ENCODE measurements at regions not wholly inside any gene's neighbourhood (a gene's known extent, or its start where the extent isn't known, plus 50 kb on each side); places are given as distances from the start of the nearest gene placed in this dataset.

DNA sequence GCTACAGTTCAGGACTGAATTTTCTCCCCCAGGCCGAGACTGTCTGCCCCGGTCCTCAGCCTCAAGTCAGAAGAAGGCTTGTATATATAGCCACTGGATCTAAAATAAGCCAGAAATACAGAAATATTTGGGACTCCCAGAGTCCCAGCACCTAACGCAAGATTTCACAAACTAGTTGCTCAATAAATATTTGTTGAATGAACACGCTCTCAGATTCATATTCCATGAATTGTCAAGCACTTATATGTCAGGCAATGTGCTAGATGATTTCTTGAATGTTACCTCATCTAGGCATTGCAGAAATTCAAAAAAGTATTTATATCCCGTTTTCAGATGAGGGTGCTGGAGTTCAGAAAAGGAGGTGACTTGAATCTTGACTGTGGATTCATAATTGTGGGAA lies 163.7 kb upstream of the KLHL29 start:
- TF ChIP-seq EZH2phosphoT487 (IDR thresholded peaks at IDR 0.05; ENCODE audit: low read depth), result no peak
- TF ChIP-seq, protein P1, sequence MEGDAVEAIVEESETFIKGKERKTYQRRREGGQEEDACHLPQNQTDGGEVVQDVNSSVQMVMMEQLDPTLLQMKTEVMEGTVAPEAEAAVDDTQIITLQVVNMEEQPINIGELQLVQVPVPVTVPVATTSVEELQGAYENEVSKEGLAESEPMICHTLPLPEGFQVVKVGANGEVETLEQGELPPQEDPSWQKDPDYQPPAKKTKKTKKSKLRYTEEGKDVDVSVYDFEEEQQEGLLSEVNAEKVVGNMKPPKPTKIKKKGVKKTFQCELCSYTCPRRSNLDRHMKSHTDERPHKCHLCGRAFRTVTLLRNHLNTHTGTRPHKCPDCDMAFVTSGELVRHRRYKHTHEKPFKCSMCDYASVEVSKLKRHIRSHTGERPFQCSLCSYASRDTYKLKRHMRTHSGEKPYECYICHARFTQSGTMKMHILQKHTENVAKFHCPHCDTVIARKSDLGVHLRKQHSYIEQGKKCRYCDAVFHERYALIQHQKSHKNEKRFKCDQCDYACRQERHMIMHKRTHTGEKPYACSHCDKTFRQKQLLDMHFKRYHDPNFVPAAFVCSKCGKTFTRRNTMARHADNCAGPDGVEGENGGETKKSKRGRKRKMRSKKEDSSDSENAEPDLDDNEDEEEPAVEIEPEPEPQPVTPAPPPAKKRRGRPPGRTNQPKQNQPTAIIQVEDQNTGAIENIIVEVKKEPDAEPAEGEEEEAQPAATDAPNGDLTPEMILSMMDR (IDR thresholded peaks at IDR 0.05; ENCODE audit: low read depth, low read length), result no peak
- no peak overlapping the region for H3K9ac ChIP-seq (ENCODE audit: low read length)
- no peaks in the 10 kb centered on the region for H3K79me2 ChIP-seq (ENCODE audit: low read length)
- no peaks in the 10 kb centered on the region for H3K9me3 ChIP-seq (ENCODE audit: insufficient read depth, low read length)
- H3K27ac ChIP-seq (ENCODE audit: low read length), result no peak overlapping the region
- no peaks in the 10 kb centered on the region for H3K27me3 ChIP-seq (ENCODE audit: low read depth, low read length)
- no peak overlapping the region for H3K4me2 ChIP-seq (ENCODE audit: low read length)
- H3K4me3 ChIP-seq (ENCODE audit: low read length), result no peak overlapping the region
- H2AFZ ChIP-seq (ENCODE audit: low read depth, low read length), result no peak overlapping the region
- no peaks in the 10 kb centered on the region for H4K20me1 ChIP-seq (ENCODE audit: insufficient read depth, low read length)
- H3K36me3 ChIP-seq (replicated peaks; ENCODE audit: low read depth, low read length), result no peaks in the 10 kb centered on the region
- H3K4me1 ChIP-seq (ENCODE audit: low read length), result no peaks in the 10 kb centered on the region

GRCh38 chr2:23221901-23222300 lies 163.1 kb upstream of the KLHL29 start:
- Histone ChIP-seq H4K20me1 (ENCODE audit: insufficient read depth, low read length) (no peaks in the 10 kb centered on the region), H3K27me3 (ENCODE audit: low read depth, low read length) (no peaks in the 10 kb centered on the region), H3K9me3 (ENCODE audit: insufficient read depth, low read length) (no peaks in the 10 kb centered on the region), H2AFZ (ENCODE audit: low read depth, low read length) (no peak overlapping the region), H3K79me2 (ENCODE audit: low read length) (no peaks in the 10 kb centered on the region), H3K4me1 (ENCODE audit: low read length) (no peaks in the 10 kb centered on the region), H3K36me3 (replicated peaks; ENCODE audit: low read depth, low read length) (no peaks in the 10 kb centered on the region), H3K9ac (ENCODE audit: low read length) (no peak overlapping the region), H3K4me2 (ENCODE audit: low read length) (no peak overlapping the region), H3K27ac (ENCODE audit: low read length) (no peak overlapping the region), H3K4me3 (ENCODE audit: low read length) (no peak overlapping the region)
- no peak for TF ChIP-seq EZH2phosphoT487 (IDR thresholded peaks at IDR 0.05; ENCODE audit: low read depth)

DNA sequence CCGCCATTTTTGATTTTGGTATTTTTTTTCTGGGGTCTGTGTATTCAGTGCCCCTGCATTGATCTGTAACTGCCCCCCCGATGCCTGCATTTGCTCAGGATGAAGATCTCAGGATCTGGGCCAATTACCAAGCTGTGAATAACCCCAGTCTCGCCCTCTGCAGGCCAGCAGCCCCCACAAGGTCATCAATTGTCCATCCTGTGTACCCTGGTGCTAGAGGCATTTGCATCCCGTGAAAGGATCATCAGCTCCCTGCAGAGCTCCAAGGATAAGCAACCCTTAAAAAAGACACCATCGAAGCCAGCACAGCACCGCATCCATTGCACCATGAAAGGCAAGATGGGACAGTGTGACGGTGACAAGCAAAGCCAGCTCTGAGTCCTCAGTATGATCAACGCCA lies 154.1 kb upstream of the KLHL29 start:
- no peaks in the 10 kb centered on the region for H3K79me2 ChIP-seq (ENCODE audit: low read length)
- H3K27me3 ChIP-seq (ENCODE audit: low read depth, low read length), result no peaks in the 10 kb centered on the region
- no peak overlapping the region for H3K4me3 ChIP-seq (ENCODE audit: low read length)
- H3K36me3 ChIP-seq (replicated peaks; ENCODE audit: low read depth, low read length), result no peaks in the 10 kb centered on the region
- H3K9ac ChIP-seq (ENCODE audit: low read length), result no peak overlapping the region
- H2AFZ ChIP-seq (ENCODE audit: low read depth, low read length), result no peak overlapping the region
- no peaks in the 10 kb centered on the region for H3K4me1 ChIP-seq (ENCODE audit: low read length)
- H3K27ac ChIP-seq (ENCODE audit: low read length), result no peak overlapping the region
- no peaks in the 10 kb centered on the region for H3K9me3 ChIP-seq (ENCODE audit: insufficient read depth, low read length)
- no peak overlapping the region for H3K4me2 ChIP-seq (ENCODE audit: low read length)
- no peak for TF ChIP-seq EZH2phosphoT487 (IDR thresholded peaks at IDR 0.05; ENCODE audit: low read depth)
- TF ChIP-seq, protein P1 (IDR thresholded peaks at IDR 0.05; ENCODE audit: low read depth, low read length), result no peak
- no peaks in the 10 kb centered on the region for H4K20me1 ChIP-seq (ENCODE audit: insufficient read depth, low read length)

DNA sequence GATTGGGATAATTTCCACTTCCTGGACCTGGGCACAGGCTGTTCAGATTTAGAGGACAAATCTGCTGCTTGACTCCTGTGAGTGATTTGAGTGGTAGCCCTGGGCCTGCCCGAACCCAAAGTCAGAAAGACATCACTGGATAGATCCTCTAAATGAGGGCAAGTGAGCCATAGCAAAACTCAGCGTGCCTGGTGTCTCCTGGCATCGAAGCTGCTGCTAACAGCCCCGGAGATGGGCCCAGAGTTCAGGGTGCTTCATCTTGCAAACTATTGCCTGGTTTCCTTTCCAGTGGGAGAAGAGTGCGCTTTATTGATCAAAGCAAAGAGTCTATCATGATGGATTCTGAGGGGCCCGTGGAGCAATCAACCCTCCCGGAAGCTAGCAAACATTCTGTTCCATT lies 153.1 kb upstream of the KLHL29 start:
- H3K4me1 ChIP-seq (ENCODE audit: low read length), result no peaks in the 10 kb centered on the region
- no peaks in the 10 kb centered on the region for H3K9me3 ChIP-seq (ENCODE audit: insufficient read depth, low read length)
- no peaks in the 10 kb centered on the region for H3K27me3 ChIP-seq (ENCODE audit: low read depth, low read length)
- H2AFZ ChIP-seq (ENCODE audit: low read depth, low read length), result no peak overlapping the region
- H3K4me3 ChIP-seq (ENCODE audit: low read length), result no peak overlapping the region
- no peaks in the 10 kb centered on the region for H3K79me2 ChIP-seq (ENCODE audit: low read length)
- H3K36me3 ChIP-seq (replicated peaks; ENCODE audit: low read depth, low read length), result no peaks in the 10 kb centered on the region
- H4K20me1 ChIP-seq (ENCODE audit: insufficient read depth, low read length), result no peaks in the 10 kb centered on the region
- H3K9ac ChIP-seq (ENCODE audit: low read length), result no peak overlapping the region
- TF ChIP-seq, protein P1 (IDR thresholded peaks at IDR 0.05; ENCODE audit: low read depth, low read length), result no peak
- no peak for TF ChIP-seq EZH2phosphoT487 (IDR thresholded peaks at IDR 0.05; ENCODE audit: low read depth)
- no peak overlapping the region for H3K27ac ChIP-seq (ENCODE audit: low read length)
- H3K4me2 ChIP-seq (ENCODE audit: low read length), result no peak overlapping the region

- Histone ChIP-seq H3K9me3 (ENCODE audit: insufficient read depth, low read length) (no peaks in the 10 kb centered on the region), H3K9ac (ENCODE audit: low read length) (no peak overlapping the region), H3K4me1 (ENCODE audit: low read length) (no peaks in the 10 kb centered on the region), H2AFZ (ENCODE audit: low read depth, low read length) (no peak overlapping the region), H3K27ac (ENCODE audit: low read length) (no peak overlapping the region), H4K20me1 (ENCODE audit: insufficient read depth, low read length) (no peaks in the 10 kb centered on the region), H3K4me2 (ENCODE audit: low read length) (no peak overlapping the region), H3K4me3 (ENCODE audit: low read length) (no peak overlapping the region), H3K36me3 (replicated peaks; ENCODE audit: low read depth, low read length) (no peaks in the 10 kb centered on the region), H3K79me2 (ENCODE audit: low read length) (no peaks in the 10 kb centered on the region), H3K27me3 (ENCODE audit: low read depth, low read length) (no peaks in the 10 kb centered on the region)
- TF ChIP-seq EZH2phosphoT487 (IDR thresholded peaks at IDR 0.05; ENCODE audit: low read depth), result no peak
- TF ChIP-seq, protein P1 (IDR thresholded peaks at IDR 0.05; ENCODE audit: low read depth, low read length), result no peak
Measured at GRCh38 chr2:23235292-23235691, 149.7 kb upstream of the KLHL29 start.
